ENCODE measurements at regions not wholly inside any gene's neighbourhood (a gene's known extent, or its start where the extent isn't known, plus 50 kb on each side); places are given as distances from the start of the nearest gene placed in this dataset.
"Not testable (repeated sequence)": the region's sequence is repeated elsewhere in the genome, so short reads cannot be mapped to it uniquely, and the experiment has no call there.

GRCh38 chr1:148371551-148371994, 111.5 kb downstream of the PPIAL4G start:
- not testable (repeated sequence) for TF ChIP-seq EZH2 (IDR thresholded peaks at IDR 0.05)
- TF ChIP-seq CTCF (IDR thresholded peaks at IDR 0.05) = peak; percentile 80

Measured in neural progenitor cell (in vitro differentiated cells).